Glomerular visceral epithelial cell (primary cell): ENCODE measurements at regions not wholly inside any gene's neighbourhood (a gene's known extent, or its start where the extent isn't known, plus 50 kb on each side); places are given as distances from the start of the nearest gene placed in this dataset.

Experiments used
- DNase-seq: peaks from one replicate; pipeline ENCODE4 v3.0.0-alpha.2; 2016; ENCODE audit errors: extremely low spot score

DNA sequence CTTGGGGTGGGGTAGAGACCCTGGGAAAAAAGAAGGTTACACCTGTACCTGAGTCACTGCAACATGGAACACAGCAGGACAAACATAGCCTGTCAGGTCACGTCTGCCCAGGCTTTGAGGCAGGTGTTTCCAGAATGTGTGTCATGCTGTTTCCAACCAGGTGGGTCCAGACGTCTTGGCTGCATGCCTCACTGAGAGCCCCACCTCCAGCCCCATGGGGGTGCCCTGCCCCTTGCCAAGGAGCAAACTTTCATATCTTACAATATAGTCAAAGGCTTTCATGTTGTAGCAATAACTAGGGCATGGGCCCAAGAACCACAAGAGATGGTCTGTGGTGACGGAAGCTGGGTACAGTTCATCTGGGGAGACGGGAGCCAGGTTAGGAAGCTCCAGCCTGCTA is 499.7 kb downstream of the BCL11A start:
- DNase-seq: no peak

DNA sequence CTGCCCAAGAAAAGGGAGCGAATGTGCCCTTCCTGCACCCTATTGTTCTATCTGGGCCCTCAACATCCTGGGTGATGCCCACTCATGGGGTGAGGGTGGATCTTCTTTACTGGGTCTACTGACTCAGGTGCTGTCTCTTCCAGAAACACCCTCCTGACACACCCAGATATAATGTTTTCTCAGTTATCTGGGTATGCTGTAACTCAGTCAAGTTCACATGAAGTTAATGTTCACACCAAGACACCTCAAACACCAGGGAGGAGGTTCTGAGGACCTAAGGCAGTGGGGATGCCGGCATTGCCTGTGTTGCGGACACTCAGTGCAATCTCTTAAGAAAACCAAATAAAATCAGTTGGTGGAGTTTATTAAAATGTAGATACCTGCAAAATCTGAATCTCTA is 500.9 kb downstream of the BCL11A start:
- no peak for DNase-seq

DNA sequence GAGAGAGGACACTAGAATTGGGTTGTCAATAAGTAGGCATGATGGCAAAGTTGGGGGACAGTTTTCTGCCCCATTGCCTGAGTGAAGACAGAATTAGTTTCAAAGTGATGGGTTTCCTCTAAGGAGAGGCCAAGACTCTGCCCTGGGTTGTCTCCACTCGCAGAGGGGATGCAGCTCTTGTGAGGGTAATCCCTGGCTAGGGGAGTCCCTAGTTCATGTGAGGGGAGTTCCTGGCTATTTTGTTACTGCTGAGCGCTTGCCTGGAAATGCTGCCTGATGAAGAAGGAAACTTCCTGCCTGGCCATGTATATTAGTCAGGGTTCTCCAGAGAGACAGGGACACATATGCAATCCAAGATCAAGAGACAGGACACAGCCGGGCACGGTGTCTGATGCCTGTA is 501.5 kb downstream of the BCL11A start:
- no peak for DNase-seq

DNA sequence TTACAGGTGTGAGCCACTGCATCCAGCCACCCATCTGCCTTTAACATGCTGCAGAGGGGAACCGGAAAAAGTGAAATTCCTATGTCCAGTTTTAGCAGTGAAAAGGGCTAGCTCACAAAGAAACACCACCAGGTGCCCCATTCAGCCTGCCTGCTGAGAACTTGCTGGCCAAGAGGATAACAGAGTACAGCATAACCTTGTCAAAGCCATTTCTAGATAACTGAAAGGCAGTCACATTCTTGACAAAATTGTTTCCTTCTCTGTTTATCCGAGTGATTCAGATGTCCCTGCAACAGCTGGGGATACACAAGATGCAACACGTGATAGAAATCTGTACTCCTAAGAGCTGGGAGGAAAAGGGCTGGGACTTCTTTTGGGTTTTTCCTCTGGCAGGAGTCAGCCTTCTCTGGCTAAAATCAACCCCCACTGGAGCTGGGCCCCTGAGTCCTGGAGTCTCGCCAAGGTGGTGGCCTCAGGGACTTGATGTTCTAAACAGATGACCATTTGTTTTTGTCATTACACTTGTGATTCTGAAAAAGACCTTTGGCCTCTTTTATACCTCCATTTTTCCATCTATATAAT is 505.4 kb downstream of the BCL11A start:
- DNase-seq: no peak

DNA sequence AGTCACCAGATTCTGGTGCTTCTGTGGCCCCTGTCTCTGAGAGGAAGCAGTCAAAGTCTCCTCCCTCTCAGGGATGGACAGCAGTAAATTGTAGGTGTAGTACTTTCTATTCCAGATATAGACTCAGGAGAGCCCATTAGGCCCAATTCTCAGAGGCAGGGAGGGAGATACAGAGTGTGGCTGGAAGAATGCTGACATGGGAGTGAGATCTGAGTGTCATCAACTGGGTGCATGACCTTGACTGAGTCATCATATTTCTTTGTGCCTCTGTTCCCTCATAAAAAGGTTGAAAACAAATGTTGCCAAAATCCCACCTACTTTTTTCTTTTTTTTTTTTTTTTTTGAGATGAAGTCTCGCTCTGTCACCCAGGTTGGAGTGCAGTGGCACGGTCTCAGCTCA is 506.1 kb downstream of the BCL11A start:
- DNase-seq: no peak

DNA sequence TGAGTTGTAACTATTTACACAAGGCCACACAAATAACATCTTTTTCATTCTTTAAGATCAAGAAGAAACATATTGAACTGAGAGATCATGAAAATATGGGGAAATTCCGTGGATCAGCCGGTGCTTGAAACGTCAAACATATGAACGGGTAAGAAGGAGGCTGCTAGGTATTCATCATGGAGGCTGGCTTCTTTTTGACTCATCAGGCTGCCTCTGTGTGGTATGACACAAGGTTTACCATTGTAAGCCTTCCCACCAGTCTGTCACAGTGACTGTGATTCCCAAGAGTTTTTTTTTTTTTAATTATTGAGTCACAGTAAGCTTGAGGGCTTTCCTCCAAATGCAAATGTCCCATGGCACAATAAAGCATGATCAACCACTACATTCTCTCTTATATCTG is 506.9 kb downstream of the BCL11A start:
- DNase-seq: no peak

DNA sequence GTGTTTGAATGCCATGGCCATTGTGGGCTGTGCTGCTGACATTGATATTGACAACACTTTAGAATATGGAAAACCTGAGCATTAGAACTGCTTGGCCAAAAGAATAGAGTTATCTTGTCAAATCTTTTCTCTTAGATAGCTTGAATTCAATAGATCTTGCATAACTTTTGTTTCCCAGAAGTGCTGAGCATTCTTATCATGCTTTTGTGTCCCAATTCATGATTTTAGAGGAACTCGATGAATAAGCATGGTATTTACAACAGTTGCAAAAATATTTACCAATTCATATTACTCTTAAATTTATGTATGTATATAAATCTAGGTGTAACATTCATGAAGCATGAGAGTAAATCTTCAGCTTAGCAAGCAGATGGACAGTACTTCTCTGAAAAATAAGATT is 508.0 kb downstream of the BCL11A start:
- no peak for DNase-seq

DNA sequence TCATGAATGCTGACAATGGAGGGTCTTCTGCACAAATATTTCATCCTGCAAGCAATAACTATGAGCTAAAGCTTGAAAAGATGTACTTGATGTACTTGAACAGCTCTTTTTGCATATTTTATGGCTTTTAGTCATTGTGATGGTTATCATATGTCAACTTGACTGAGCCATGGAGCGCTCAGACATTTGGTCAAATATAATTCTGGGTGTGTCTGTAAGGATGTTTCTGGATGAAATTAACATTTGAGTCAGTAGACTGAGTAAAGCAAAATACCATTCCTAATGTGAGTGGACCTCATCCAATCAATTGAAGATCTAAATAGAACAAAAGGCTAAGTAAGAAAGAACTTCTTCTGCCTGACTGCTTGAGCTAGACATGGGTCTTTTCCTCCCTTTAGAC is 509.0 kb downstream of the BCL11A start:
- no peak for DNase-seq

DNA sequence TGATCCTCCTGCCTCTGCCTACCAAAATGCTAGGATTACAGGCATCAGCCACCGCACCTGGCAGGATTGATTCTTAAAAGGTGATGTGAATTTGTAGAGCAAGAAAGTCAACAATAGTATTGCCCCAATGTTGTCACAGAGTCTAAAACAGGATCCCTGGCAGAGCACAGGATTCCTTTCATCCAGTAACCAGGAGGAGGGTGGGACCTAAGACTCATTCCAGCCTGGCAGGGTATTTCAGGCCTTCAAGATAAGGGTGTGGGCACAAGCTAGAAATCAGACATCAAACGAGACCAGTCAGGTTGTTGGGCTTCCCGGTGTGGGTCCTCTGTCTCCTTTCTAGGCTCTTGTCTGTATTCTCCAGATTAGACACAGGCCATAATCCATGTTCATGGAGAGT is 511.4 kb downstream of the BCL11A start:
- DNase-seq: no peak

DNA sequence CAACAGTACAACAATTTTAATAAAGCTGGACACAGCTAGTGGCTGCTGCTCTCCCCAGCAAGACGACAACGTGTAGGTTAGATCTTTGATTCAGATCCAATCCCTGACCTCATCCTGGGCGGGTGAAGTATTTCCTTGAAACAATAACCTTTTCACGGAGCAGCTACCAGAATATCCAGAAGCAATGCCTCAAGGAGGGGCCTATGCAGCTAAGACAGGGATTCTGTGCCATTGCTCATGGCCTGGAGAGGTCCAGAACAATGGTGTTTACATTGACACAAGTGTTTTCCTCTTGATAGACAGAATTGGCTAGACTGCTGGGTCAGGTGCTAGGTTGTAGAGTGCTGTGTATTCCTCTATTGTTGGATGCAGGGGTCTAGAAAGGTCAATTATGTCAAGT is 520.1 kb downstream of the BCL11A start:
- DNase-seq: no peak

DNA sequence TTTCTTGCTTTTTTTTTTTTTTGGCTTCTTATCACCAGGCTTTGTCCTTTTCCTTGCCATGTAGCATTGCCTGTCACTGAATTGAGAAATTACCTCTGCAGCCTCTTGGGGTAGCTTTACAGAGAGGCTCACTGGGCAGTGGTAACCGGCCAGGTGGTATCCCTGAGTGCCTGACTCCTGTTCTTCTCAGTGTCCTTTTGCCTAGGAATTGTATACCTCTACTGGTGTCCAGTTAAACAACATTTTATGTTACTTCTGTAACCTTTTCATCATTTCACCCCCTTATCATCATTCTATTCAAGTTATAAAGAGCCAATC is 523.9 kb downstream of the BCL11A start:
- no peak for DNase-seq

DNA sequence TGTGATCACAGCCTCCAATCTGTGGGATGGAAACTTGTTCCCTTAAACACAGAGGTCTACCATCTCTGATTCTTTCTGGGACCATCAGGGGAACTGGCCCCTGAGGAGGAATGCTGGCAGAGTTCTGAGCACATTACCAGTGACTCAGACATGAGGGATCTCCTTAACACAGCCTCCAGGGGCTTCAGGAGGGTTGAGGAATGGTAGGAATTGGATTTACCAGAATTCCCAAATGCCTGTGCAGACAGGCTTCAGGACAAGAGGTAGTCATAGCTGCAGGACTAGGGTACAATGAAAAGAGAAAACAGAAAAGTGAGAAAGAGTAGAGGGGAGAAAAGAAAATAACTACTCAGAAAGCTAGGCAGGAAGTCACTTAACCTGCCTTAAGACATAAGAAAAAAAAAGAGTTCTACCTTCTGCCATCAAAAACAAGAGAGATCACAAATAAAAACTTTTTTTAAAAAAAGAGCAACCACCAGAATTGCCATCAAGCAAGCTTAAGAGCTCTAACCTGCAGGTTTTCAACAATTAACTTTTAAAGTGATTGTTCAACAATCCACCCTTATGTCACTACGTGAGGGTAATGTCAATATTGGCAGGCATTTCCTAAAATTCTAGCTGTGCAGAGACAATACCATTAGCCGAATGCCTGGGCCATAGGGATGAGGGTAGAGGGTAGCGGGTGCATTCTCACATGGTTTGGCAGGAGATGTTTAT is 524.4 kb downstream of the BCL11A start:
- DNase-seq: no peak

DNA sequence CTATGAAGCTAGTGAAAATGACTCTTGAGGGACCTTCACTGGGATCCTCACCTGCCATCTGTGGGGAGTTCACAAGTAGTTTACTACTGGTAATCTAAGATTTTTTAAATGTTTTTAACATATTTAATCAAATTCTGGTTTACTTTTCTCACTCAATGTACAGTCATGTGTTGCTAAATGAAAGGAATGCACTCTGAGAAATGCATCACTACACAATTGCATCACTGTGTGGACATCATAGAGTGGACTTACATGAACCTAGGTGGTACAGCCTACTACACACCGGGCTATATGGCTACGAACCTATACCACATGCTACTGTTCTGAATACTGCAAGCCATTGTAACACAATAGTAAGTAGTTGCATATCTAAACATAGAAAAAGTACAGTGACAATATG is 528.0 kb downstream of the BCL11A start:
- no peak for DNase-seq

DNA sequence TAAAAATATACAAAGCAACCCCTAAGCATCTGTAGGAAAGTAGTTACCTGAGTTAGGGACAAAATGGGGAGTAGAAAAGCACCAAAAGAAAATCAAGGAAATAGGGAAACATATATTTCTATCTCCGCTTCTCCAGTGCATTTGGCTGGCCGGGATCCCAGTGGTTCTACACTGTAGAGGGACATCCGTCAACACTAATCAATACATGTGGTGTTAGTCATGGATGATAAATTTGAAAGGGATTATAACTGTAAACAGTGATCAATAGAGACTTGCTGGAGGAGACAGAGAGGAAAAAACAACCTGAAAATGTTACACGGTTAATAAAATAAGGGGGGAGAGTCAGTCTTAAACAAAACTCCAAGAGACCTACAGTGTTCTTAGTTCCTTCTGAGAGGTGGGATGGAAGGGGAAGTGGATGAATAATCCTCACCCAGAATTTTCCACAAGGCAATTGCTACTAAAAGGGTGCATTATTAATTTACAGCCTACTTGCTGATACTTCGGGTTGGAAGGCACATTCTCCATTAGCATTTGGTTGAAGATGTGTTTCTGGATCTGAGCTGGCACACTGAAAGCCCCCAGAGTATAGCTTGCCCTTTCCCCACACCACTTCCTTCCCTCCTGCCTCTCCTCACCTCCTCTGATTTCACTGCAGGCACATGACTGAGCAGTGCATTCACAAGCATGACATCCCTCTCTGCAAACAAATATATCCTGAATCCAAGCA is 530.0 kb downstream of the BCL11A start:
- DNase-seq: no peak

DNA sequence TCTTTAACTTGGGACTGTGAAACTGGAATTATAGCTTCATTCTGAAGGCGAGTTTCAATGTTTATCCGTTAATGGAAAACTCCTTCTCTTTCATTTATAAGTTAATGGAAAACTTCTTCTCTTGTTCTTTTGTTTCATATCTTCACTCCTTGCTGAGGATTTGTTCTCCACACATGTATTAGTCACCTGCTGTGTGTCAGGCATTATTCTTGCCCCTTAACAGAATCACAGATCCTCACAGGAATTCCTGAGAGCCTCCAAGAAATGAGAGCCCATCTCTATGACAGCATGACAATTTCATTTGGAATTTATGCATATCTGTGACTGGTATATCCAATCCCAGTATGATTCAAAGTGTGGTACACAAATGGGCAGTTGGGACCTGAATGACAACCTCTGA is 545.8 kb downstream of the BCL11A start:
- DNase-seq: no peak

DNA sequence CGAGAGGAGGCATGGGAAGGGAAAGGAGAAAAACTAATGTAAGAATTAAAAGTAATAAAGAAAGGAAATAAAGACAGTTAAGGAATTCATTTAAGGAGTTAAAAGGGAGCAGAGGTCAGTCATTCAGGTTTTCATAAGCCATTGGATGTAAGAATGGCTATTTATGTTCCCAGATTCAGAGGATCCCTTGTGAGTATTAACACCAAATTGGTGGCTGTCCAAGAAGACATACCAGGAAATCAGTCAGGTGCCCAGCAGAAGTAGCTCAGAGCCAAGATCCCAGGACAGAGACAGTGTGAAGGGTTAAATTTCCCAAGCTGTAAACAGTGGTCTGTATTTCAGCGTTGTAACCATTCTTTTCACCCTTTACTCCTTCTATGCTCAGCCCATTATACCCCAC is 550.4 kb downstream of the BCL11A start:
- no peak for DNase-seq

DNA sequence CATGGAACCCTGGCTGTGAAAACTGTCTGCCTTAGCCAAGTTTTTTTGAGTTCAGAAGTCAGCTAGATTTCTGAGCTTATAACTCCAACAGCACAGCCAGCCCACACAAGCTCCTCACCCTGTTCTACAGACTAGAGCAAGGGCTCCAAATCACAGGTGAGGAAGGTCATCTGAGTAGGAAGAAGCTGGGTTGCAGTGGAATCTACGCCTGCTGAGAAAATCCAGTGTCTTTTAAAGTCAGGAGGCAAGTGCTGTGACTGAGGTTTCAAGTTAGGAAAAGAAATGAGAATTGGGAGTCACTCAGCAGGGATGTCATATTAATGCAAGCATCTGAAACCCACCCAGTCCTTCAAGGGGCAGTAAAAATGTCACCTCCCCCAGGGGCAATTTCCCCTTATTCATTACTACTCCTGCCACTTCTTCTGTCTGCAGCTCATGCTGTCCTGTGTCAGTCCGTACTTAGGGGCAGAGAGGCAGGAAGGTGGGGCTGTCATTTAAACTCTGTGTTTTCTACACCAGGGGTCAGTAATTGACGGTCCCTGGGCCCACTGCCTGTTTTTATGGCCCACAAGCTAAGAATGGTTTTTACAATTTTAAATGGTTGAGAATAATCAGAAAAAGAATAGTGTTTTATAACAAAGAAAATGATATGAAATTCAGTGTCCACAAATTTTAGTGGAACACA is 551.1 kb downstream of the BCL11A start:
- DNase-seq: no peak

DNA sequence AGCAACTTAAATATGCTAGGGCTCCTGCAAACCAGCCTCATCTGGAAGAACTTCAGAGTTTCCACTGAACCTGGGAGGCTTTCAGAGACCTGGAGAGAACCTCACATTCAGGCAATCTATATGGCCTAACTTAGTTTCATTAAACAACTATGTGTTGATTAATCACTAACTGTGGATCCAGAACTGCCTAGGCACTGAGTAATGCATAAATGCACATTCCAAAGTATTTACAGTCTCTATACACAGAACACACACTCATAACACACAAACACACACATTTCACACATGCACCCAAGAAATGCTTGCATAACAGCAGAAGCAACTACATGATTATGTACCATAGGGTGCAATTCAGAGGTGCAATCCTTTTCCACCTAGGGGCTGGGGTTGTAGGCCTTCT is 552.8 kb downstream of the BCL11A start:
- no peak for DNase-seq

DNA sequence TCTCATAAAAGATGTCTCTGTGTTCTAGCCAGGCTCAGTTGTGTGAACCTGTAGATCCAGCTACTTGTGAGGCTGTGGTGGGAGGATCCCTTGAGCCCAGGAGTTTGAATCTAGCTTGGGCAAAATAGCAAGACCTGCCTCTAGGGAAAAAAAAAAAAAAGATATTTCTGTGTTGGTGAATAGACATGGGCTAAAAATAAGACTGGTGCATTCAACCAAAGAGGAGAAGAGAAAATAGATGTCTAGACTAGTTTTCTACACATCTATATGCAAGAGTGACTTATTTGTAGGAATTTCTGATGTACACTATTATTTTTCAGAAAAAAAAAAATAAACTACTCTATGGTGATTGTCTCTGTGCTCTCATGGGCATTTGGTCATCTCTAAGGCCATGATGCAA is 555.1 kb downstream of the BCL11A start:
- DNase-seq: no peak

DNA sequence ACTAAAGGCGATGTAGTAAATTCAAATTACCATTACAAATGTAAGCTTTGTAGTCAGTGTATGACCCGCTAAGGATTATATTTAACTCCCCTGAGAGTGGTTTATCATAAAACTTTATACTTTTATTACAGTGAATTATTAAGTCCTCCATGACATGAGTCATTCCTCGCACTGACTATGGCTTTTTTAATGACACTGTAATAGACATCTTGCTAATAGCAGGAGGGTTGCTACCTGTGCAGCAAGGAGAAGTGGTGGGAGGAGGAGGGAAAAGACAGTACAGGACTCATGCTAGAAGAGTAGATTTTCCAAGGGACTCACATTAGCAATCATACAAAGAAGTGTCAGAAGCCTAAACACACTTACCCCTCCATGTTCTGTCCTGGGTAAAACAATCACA is 556.1 kb downstream of the BCL11A start:
- DNase-seq: no peak

DNA sequence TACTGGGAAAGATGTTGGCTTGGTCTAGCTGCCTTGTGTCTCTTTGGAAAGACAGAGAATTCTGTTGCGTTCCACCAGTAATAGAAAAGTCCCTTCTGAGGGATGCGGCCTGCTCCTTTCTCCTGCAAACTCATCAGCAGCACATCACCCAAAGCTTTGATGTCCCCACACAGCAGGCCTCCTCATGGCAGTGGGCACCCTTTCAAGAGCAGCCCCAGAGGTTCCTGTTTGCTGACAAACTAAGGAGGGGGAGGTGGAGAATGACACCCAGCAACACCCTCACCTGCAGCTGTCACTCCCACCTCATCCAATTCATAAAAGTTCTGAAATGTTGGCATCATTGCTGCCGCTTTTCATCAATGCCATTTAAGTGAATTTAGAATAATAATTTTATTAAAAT is 556.6 kb downstream of the BCL11A start:
- DNase-seq: no peak

DNA sequence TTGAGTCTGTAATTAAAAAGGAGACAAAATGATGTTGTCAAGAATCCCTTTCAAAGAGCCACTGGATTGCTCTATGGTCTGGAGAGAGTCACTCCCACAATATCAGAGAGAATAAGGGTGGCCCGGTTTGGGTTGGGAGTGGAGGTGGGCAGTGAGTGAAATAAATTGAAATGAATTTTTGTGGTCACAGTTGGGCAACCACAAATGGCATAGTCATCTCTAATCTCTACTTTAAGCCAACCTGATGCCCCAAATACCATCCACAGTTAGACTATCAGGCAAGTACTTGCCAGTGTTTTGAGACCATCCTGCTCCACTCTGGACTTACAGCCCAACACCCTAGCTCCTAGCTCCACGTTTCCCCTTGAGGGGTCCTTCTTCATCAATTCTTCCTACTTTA is 559.7 kb downstream of the BCL11A start:
- no peak for DNase-seq

DNA sequence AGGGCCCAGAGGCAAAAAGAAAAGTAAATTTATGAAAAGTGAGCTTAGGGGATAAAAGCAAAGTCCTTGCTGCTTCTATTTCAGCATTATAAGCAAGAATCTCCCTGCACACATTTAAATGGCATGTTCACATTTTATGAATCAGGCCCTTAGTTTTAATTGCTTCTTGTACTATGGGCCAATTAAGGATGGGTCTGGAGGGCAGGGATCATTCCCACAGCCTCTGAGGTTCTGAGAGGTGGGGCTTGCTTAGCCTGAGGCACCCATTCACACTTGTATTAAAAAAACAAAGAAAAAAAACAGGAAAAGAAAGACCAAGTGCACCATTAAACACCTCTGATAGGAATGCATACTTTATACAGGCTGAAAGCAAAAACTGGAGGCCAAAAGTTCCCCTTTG is 565.1 kb downstream of the BCL11A start:
- no peak for DNase-seq
